ENCODE measurements at regions not wholly inside any gene's neighbourhood (a gene's known extent, or its start where the extent isn't known, plus 50 kb on each side); places are given as distances from the start of the nearest gene placed in this dataset.

DNA sequence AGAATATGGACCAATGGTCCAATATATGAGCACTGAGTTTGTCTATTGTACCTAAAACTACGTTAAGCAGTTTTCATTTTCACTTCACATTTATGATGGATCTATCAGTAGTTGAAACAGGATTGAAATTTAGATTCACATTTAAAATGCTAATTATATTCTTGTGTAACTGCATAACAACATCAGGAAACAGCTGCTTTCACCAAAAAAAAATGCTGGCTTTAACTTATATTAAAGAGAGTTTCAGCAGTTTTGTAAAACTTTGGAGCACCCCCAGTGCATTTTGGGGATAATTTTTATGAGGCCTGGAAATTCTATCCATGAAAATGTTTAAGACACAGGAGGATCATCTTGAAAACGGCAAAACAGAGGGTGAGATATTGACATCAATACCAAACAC lies 142.8 kb upstream of the ROBO2 start:
- ATAC-seq (replicated peaks in 1 of 2) (no peak), DNase-seq (no peak)
- Mint-ChIP-seq H3K27me3 (ENCODE audit: low read depth) (no peaks in the 10 kb centered on the region), H3K4me1 (ENCODE audit: low read depth) (no peaks in the 10 kb centered on the region), H3K4me3 (no peak overlapping the region), H3K27ac (no peak overlapping the region), H3K36me3 (ENCODE audit: insufficient read depth in 2 of 2) (no peaks in the 10 kb centered on the region), H3K9me3 (peaks cover 0 to 3% of the 10 kb centered on the region in 2 donors)

DNA sequence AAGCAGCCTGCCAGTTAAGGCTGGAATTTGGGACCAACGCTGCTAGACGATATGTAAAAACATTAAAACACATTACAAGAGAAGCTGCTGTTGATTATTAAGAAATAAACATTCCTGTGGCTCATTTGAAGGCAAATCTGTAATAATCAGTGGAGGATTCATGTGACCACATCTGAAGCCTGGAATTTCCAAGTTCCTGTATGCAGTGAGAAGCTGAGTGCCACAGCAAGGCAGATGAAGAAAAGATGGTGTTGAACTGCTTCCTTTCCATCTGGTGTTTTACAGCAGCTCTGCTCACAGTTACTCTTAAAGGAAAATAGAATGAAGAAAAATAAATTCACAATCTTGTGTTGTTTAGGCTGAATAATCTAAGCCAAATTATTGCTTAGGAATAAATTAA lies 139.3 kb upstream of the ROBO2 start:
- no peak for DNase-seq
- no peaks in the 10 kb centered on the region for H3K36me3 Mint-ChIP-seq (ENCODE audit: insufficient read depth in 2 of 2)
- H3K9me3 Mint-ChIP-seq: peaks cover 2 to 4% of the 10 kb centered on the region in 2 donors
- no peak overlapping the region for H3K27ac Mint-ChIP-seq
- H3K4me1 Mint-ChIP-seq (ENCODE audit: low read depth): no peaks in the 10 kb centered on the region
- ATAC-seq (replicated peaks in 1 of 2): no peak
- no peak overlapping the region for H3K4me3 Mint-ChIP-seq
- no peaks in the 10 kb centered on the region for H3K27me3 Mint-ChIP-seq (ENCODE audit: low read depth)

DNA sequence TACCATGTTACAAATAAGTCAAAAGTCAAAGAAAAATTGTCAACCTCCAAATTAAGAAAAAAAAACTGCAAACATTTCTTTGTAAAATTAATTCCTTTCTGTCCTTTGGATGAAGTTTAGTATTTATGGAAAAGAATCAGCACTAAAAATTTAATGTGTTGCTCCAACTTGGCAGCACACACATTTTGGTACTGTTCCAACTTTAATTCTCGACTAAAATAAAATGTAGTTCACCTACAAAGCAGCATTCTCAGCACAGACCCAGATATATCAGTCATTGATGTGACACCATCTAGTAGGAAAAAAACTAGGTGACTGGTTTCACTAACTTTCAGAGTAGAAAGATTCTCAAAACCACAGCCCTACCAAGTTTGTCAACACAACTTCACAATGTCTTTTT lies 131.7 kb upstream of the ROBO2 start:
- Mint-ChIP-seq H3K27me3 (ENCODE audit: low read depth) (no peaks in the 10 kb centered on the region), H3K4me1 (ENCODE audit: low read depth) (no peaks in the 10 kb centered on the region), H3K36me3 (ENCODE audit: insufficient read depth in 2 of 2) (peaks cover 0 to 2% of the 10 kb centered on the region in 2 donors), H3K27ac (no peak overlapping the region), H3K9me3 (peaks cover 3 to 4% of the 10 kb centered on the region in 2 donors), H3K4me3 (no peak overlapping the region)
- DNase-seq (no peak), ATAC-seq (replicated peaks in 1 of 2) (no peak)

DNA sequence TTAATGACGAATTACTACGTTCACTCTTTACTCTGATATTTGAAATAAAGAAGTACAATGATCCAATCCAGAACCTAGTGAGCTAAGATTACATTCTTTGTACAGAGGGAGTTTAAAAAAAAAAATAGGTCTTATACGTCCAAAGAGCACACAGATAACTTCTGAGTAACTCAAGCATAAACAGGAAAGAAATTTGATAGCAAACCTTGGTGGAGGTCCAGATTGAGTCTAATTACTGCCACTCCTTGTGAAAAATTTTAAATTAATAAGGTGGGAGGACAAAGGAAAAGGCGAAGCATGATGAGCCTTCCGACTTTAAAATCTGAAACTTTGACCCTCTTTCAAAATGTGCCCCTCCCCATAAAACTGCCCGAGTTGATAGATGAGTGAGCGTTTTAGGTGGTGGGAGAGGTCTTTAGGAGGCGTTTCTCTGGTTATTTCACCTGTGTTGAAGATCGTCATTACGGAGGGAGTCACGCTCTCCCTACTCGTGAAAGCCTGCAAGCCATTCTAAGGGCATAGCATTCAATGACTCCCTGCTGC lies 127.0 kb upstream of the ROBO2 start:
- ATAC-seq (replicated peaks in 1 of 2): no peak
- Mint-ChIP-seq H3K36me3 (ENCODE audit: insufficient read depth in 2 of 2) (peaks cover 0 to 2% of the 10 kb centered on the region in 2 donors), H3K4me1 (ENCODE audit: low read depth) (no peaks in the 10 kb centered on the region), H3K27me3 (ENCODE audit: low read depth) (no peaks in the 10 kb centered on the region), H3K27ac (no peak overlapping the region), H3K9me3 (peaks cover 2 to 5% of the 10 kb centered on the region in 2 donors), H3K4me3 (no peak overlapping the region)
- no peak for DNase-seq

DNA sequence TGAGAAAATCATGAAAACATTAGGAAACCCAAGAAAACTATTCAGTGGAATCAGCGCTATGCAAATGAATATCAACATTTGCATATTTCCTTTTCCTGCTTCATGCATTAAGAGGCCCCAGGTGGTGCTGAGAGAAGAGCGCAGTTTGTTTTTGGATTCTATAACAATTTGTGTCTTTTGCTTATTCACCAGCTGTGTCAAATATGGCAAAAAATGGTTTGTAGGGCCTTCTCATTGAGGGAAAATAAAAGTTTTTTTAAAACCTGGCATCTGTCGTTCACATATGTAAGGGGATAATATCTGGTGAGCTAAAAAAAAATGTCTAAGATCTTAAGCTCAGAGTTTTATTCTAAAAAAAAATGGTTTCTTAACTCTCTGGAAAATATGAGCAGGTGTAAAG lies 122.5 kb upstream of the ROBO2 start:
- no peaks in the 10 kb centered on the region for H3K4me1 Mint-ChIP-seq (ENCODE audit: low read depth)
- H3K27me3 Mint-ChIP-seq (ENCODE audit: low read depth): no peaks in the 10 kb centered on the region
- H3K36me3 Mint-ChIP-seq (ENCODE audit: insufficient read depth in 2 of 2): peaks cover 0 to 2% of the 10 kb centered on the region in 2 donors
- no peak for ATAC-seq (replicated peaks in 1 of 2)
- H3K27ac Mint-ChIP-seq: no peak overlapping the region
- H3K4me3 Mint-ChIP-seq: no peak overlapping the region
- no peak for DNase-seq
- peaks cover 5% of the 10 kb centered on the region in 2 donors for H3K9me3 Mint-ChIP-seq

DNA sequence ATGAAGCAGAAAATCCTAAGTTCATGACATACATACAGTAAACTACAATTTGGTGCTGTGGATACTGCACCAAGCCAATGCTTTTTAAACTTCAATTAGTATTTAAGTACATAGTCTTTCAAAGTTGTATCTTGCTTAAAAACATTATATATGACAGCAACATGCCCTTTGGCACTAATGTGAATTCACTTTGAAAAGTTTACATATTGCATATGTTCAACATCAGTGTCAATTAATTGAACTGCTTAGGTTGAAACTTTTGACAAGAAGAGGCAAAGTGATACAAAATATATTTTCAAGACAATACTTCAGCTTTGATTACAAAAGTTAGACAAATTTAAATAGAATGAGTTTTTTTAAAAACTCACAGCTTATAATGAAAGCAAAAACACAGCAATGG lies 119.4 kb upstream of the ROBO2 start:
- ATAC-seq (replicated peaks in 1 of 2) (no peak), DNase-seq (no peak)
- H3K4me3 Mint-ChIP-seq: no peak overlapping the region
- no peaks in the 10 kb centered on the region for H3K4me1 Mint-ChIP-seq (ENCODE audit: low read depth)
- no peaks in the 10 kb centered on the region for H3K27me3 Mint-ChIP-seq (ENCODE audit: low read depth)
- H3K9me3 Mint-ChIP-seq: peaks cover 5 to 8% of the 10 kb centered on the region in 2 donors
- H3K36me3 Mint-ChIP-seq (ENCODE audit: insufficient read depth in 2 of 2): peaks cover 0 to 1% of the 10 kb centered on the region in 2 donors
- H3K27ac Mint-ChIP-seq: no peak overlapping the region

GRCh38 chr3:76923485-76923884 lies 116.4 kb upstream of the ROBO2 start:
- Mint-ChIP-seq H3K4me3 (no peak overlapping the region), H3K9me3 (peaks cover 5 to 8% of the 10 kb centered on the region in 2 donors), H3K4me1 (ENCODE audit: low read depth) (no peaks in the 10 kb centered on the region), H3K27ac (no peak overlapping the region), H3K36me3 (ENCODE audit: insufficient read depth in 2 of 2) (peaks cover 0 to 1% of the 10 kb centered on the region in 2 donors), H3K27me3 (ENCODE audit: low read depth) (no peaks in the 10 kb centered on the region)
- no peak for ATAC-seq (replicated peaks in 1 of 2)
- DNase-seq: no peak

DNA sequence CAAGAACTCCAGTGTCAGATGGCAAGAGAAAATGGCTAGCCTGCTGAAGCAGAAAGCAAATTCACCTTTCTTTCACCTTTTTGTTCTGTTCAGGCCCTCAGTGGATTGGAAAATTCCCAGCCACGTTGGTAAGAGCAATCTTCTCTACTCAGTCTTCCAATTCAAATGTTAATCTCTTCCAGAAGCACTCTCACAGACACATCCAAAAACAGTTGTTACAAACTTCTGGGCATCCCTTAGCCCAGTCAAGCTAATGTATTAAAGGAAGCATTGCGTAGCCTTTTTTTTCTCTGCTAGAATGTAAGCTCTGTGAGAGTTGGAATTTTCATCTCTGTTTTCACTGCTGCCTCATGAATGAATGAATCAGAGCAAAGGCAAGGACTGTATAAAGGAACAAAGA lies 109.2 kb upstream of the ROBO2 start:
- no peak overlapping the region for H3K27ac Mint-ChIP-seq
- ATAC-seq (replicated peaks in 1 of 2) (no peak), DNase-seq (no peak)
- peaks cover 4 to 9% of the 10 kb centered on the region in 2 donors for H3K9me3 Mint-ChIP-seq
- no peaks in the 10 kb centered on the region for H3K27me3 Mint-ChIP-seq (ENCODE audit: low read depth)
- no peak overlapping the region for H3K4me3 Mint-ChIP-seq
- H3K36me3 Mint-ChIP-seq (ENCODE audit: insufficient read depth in 2 of 2): peaks cover 0 to 2% of the 10 kb centered on the region in 2 donors
- no peaks in the 10 kb centered on the region for H3K4me1 Mint-ChIP-seq (ENCODE audit: low read depth)

DNA sequence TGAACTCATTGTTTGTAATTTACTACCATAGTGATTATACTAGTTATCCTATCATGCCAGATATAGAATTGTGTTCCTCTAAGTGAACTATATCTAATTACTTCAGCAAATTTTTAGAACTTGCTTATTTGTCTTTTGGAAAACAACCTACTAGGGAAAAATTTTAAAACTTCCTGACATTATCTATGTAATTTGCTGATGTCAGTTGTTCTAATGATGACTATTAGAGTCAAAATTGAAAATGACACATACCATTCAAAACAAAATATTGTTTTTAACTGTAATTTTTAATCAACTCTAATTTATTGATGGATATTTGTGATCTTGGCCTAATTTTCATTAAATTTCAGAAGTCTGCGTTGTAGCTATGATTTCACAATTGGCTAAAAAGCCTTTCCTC lies 106.7 kb upstream of the ROBO2 start:
- Mint-ChIP-seq H3K4me3 (no peak overlapping the region), H3K36me3 (ENCODE audit: insufficient read depth in 2 of 2) (peaks cover 0 to 2% of the 10 kb centered on the region in 2 donors), H3K27me3 (ENCODE audit: low read depth) (no peaks in the 10 kb centered on the region), H3K4me1 (ENCODE audit: low read depth) (no peaks in the 10 kb centered on the region), H3K9me3 (peaks cover 2 to 8% of the 10 kb centered on the region in 2 donors), H3K27ac (no peak overlapping the region)
- no peak for DNase-seq
- ATAC-seq (replicated peaks in 1 of 2): no peak

- no peaks in the 10 kb centered on the region for H3K4me1 Mint-ChIP-seq (ENCODE audit: low read depth)
- DNase-seq: no peak
- peaks cover 5 to 8% of the 10 kb centered on the region in 2 donors for H3K9me3 Mint-ChIP-seq
- H3K27ac Mint-ChIP-seq: no peak overlapping the region
- H3K27me3 Mint-ChIP-seq (ENCODE audit: low read depth): no peaks in the 10 kb centered on the region
- H3K36me3 Mint-ChIP-seq (ENCODE audit: insufficient read depth in 2 of 2): peaks cover 0 to 4% of the 10 kb centered on the region in 2 donors
- no peak for ATAC-seq (replicated peaks in 1 of 2)
- H3K4me3 Mint-ChIP-seq: no peak overlapping the region
Observed at GRCh38 chr3:76938962-76939361, 100.9 kb upstream of the ROBO2 start.

GRCh38 chr3:76940181-76940770 lies 99.6 kb upstream of the ROBO2 start:
- no peaks in the 10 kb centered on the region for H3K27me3 Mint-ChIP-seq (ENCODE audit: low read depth)
- H3K9me3 Mint-ChIP-seq: peaks cover 5 to 8% of the 10 kb centered on the region in 2 donors
- DNase-seq (no peak), ATAC-seq (replicated peaks in 1 of 2) (no peak)
- H3K36me3 Mint-ChIP-seq (ENCODE audit: insufficient read depth in 2 of 2): peaks cover 0 to 4% of the 10 kb centered on the region in 2 donors
- no peak overlapping the region for H3K27ac Mint-ChIP-seq
- H3K4me3 Mint-ChIP-seq: no peak overlapping the region
- no peaks in the 10 kb centered on the region for H3K4me1 Mint-ChIP-seq (ENCODE audit: low read depth)

DNA sequence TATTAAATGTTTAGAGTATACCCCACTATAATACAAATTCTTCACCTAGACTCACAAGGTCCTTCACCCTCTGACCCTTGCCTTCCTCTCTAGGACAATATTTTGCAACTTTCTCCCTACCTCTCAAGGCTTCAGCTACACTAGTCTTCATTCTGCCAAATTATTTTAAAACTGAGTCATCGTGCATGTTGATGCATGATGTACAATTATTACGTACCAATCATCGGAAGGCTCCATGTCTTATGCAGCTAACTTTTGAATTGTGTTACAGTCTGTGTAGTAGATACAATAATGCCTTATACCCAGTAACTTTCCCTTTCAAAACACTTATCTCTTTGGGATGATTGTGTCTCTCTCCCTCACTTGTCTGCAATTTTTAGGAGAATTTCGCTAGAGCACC lies 98.5 kb upstream of the ROBO2 start:
- ATAC-seq (replicated peaks in 1 of 2): no peak

GRCh38 chr3:76942101-76942500 lies 97.8 kb upstream of the ROBO2 start:
- ATAC-seq (replicated peaks in 1 of 2) (no peak), DNase-seq (no peak)
- Mint-ChIP-seq H3K9me3 (peaks cover 7 to 11% of the 10 kb centered on the region in 2 donors), H3K36me3 (ENCODE audit: insufficient read depth in 2 of 2) (peaks cover 0 to 4% of the 10 kb centered on the region in 2 donors), H3K27me3 (ENCODE audit: low read depth) (no peaks in the 10 kb centered on the region), H3K27ac (no peak overlapping the region), H3K4me3 (no peak overlapping the region), H3K4me1 (ENCODE audit: low read depth) (no peaks in the 10 kb centered on the region)

More for the DNA sequence above, 98.5 kb upstream of the ROBO2 start:
- H3K9me3 Mint-ChIP-seq: peaks cover 5 to 11% of the 10 kb centered on the region in 2 donors
- H3K27me3 Mint-ChIP-seq (ENCODE audit: low read depth): no peaks in the 10 kb centered on the region
- H3K27ac Mint-ChIP-seq: no peak overlapping the region
- no peak overlapping the region for H3K4me3 Mint-ChIP-seq
- no peak for DNase-seq
- peaks cover 0 to 4% of the 10 kb centered on the region in 2 donors for H3K36me3 Mint-ChIP-seq (ENCODE audit: insufficient read depth in 2 of 2)
- no peaks in the 10 kb centered on the region for H3K4me1 Mint-ChIP-seq (ENCODE audit: low read depth)

- Mint-ChIP-seq H3K27ac (no peak overlapping the region), H3K36me3 (ENCODE audit: insufficient read depth in 2 of 2) (peaks cover 0 to 4% of the 10 kb centered on the region in 2 donors), H3K9me3 (peaks cover 7 to 11% of the 10 kb centered on the region in 2 donors)
Observed at GRCh38 chr3:76943058-76943457, 96.8 kb upstream of the ROBO2 start.

More at GRCh38 chr3:76943058-76943457, 96.8 kb upstream of the ROBO2 start:
- Mint-ChIP-seq H3K4me3 (no peak overlapping the region), H3K27me3 (ENCODE audit: low read depth) (no peaks in the 10 kb centered on the region), H3K4me1 (ENCODE audit: low read depth) (no peaks in the 10 kb centered on the region)
- DNase-seq (no peak), ATAC-seq (replicated peaks in 1 of 2) (no peak)
